H1 (cell line): ENCODE measurements at regions not wholly inside any gene's neighbourhood (a gene's known extent, or its start where the extent isn't known, plus 50 kb on each side); places are given as distances from the start of the nearest gene placed in this dataset.

Source experiments
- CTCF ChIA-PET: fragments of 300-600 bp; sonication (Branson Sonifier 250); formaldehyde crosslinking; loops from one replicate; lab custom pipeline; 2021; ENCODE audit not compliant: partially characterized antibody; lab: Charles Lee
- POLR2A ChIA-PET: fragments of 300-600 bp; sonication (Branson Sonifier 250); formaldehyde crosslinking; loops from one replicate; lab custom pipeline; 2021; ENCODE audit warnings: inconsistent platforms; ENCODE audit not compliant: partially characterized antibody; lab: Charles Lee
- DNase-seq, 2 experiments: peaks; one replicate each; pipeline versions ENCODE4 v3.0.0 to v3.0.0-alpha.2; 2010 to 2022; ENCODE audit warnings: low spot score in 2 of 2, low read depth in 1 of 2, mixed read lengths in 1 of 2
- FAIRE-seq: peaks from 2 replicates; lab custom pipeline; 2011; peaks lifted over from hg19 to GRCh38; lab: Jason Lieb, UNC
- H2AFZ ChIP-seq: 2 replicates; pipeline ENCODE4 v1.8.1; 2012; ENCODE audit warnings: low read length, inconsistent platforms
- H2AK5ac ChIP-seq: 2 replicates; pipeline ENCODE4 v1.6.1; 2013; ENCODE audit warnings: low read depth, low read length
- H2BK120ac ChIP-seq: replicated peaks from 2 replicates; pipeline ENCODE3; 2013; ENCODE audit warnings: low read depth, low read length, inconsistent platforms
- H2BK12ac ChIP-seq: 2 replicates; pipeline ENCODE4 v1.6.1; 2013; ENCODE audit warnings: low read depth, low read length
- H2BK15ac ChIP-seq: 2 replicates; pipeline ENCODE4 v1.6.1; 2013; ENCODE audit warnings: low read length
- H2BK20ac ChIP-seq: 2 replicates; pipeline ENCODE4 v1.6.1; 2013; ENCODE audit warnings: low read length
- H2BK5ac ChIP-seq: 2 replicates; pipeline ENCODE4 v1.6.1; 2013; ENCODE audit warnings: low read depth, low read length
- H3K14ac ChIP-seq: 2 replicates; pipeline ENCODE4 v1.6.1; 2013; ENCODE audit warnings: inconsistent platforms; ENCODE audit not compliant: insufficient read length
- H3K18ac ChIP-seq: 2 replicates; pipeline ENCODE4 v1.6.1; 2013; ENCODE audit warnings: low read length; ENCODE audit errors: extremely low read depth
- H3K23ac ChIP-seq: 2 replicates; pipeline ENCODE4 v1.6.1; 2013; ENCODE audit warnings: inconsistent platforms; ENCODE audit not compliant: insufficient read length
- H3K23me2 ChIP-seq: 2 replicates; pipeline ENCODE4 v1.6.1; 2013; ENCODE audit warnings: low read depth, low read length
- H3K27ac ChIP-seq: 2 replicates; pipeline ENCODE4 v1.6.1; 2011; ENCODE audit warnings: low read depth, low read length, inconsistent platforms
- H3K27me3 ChIP-seq, 4 experiments: replicated peaks in 1 of 4; 1 replicate in 1 of 4; 2 replicates in 3 of 4; pipeline versions ENCODE4 v1.6.1 to v1.8.1; 2011 to 2013; ENCODE audit warnings: low read length in 3 of 4, mild to moderate bottlenecking in 3 of 4, inconsistent platforms in 2 of 4, mixed read lengths in 2 of 4, moderate library complexity in 1 of 4; ENCODE audit not compliant: control insufficient read depth in 3 of 4, insufficient read depth in 3 of 4; ENCODE audit errors: extremely low read depth in 1 of 4
- H3K36me3 ChIP-seq, 4 experiments: 2 replicates each; pipeline versions ENCODE4 v1.6.1 to v1.8.1; 2011 to 2013; ENCODE audit warnings: mild to moderate bottlenecking in 4 of 4, low read length in 3 of 4, moderate library complexity in 2 of 4, control low read depth in 1 of 4, inconsistent platforms in 1 of 4; ENCODE audit not compliant: insufficient read depth in 4 of 4, control insufficient read depth in 2 of 4
- H3K4ac ChIP-seq: replicated peaks from 2 replicates; pipeline ENCODE3; 2013; ENCODE audit warnings: low read length, low read depth, mixed read lengths, inconsistent platforms; ENCODE audit not compliant: insufficient read length
- H3K4me1 ChIP-seq, 4 experiments: replicated peaks in 1 of 4; 1 replicate in 1 of 4; 2 replicates in 3 of 4; pipeline versions ENCODE4 v1.6.1 to v1.8.1; 2011 to 2013; ENCODE audit warnings: low read length in 3 of 4, inconsistent platforms in 2 of 4, mixed read lengths in 1 of 4; ENCODE audit not compliant: insufficient read depth in 4 of 4, control insufficient read depth in 3 of 4
- H3K4me2 ChIP-seq, 2 experiments: 2 replicates each; pipeline versions ENCODE4 v1.6.1 to v1.8.1; 2011 to 2013; ENCODE audit warnings: low read depth in 2 of 2, low read length in 2 of 2, control low read depth in 1 of 2, inconsistent platforms in 1 of 2, mild to moderate bottlenecking in 1 of 2; ENCODE audit not compliant: insufficient read depth in 1 of 2
- H3K4me3 ChIP-seq, 4 experiments: fragments of 200-600, 300-600 bp in 1 of 4; sonication (generic), shearing (Covaris generic), sonication (Bioruptor Twin) in 1 of 4; 2 replicates each; pipeline versions ENCODE4 v1.5.1 to v1.8.1; 2011 to 2016; ENCODE audit warnings: low read length in 4 of 4, low read depth in 3 of 4, control low read depth in 2 of 4, inconsistent platforms in 2 of 4, mild to moderate bottlenecking in 2 of 4, mixed read lengths in 1 of 4, moderate library complexity in 1 of 4; ENCODE audit not compliant: insufficient read depth in 2 of 4; ENCODE audit errors: extremely low read depth in 1 of 4
- H3K56ac ChIP-seq: replicated peaks from 2 replicates; pipeline ENCODE3; 2013; ENCODE audit warnings: low read depth, mild to moderate bottlenecking, mixed read lengths, low read length, inconsistent platforms; ENCODE audit not compliant: insufficient read length
- H3K79me1 ChIP-seq: 2 replicates; pipeline ENCODE4 v1.6.1; 2013; ENCODE audit warnings: low read depth, low read length, control low read depth
- H3K79me2 ChIP-seq, 2 experiments: 2 replicates each; pipeline versions ENCODE4 v1.6.1 to v1.8.1; 2012 to 2013; ENCODE audit warnings: low read length in 2 of 2, mild to moderate bottlenecking in 2 of 2, inconsistent platforms in 1 of 2; ENCODE audit not compliant: insufficient read depth in 2 of 2, control insufficient read depth in 1 of 2
- H3K9ac ChIP-seq, 4 experiments: replicated peaks in 1 of 4; 1 replicate in 1 of 4; 2 replicates in 3 of 4; pipeline versions ENCODE4 v1.6.1 to v1.8.1; 2011 to 2013; ENCODE audit warnings: low read depth in 3 of 4, low read length in 3 of 4, control low read depth in 2 of 4, mild to moderate bottlenecking in 2 of 4, moderate library complexity in 2 of 4, inconsistent platforms in 1 of 4; ENCODE audit errors: extremely low read depth in 1 of 4
- H3K9me3 ChIP-seq, 2 experiments: 2 replicates each; pipeline versions ENCODE4 v1.6.1 to v1.8.1; 2012 to 2013; ENCODE audit warnings: mild to moderate bottlenecking in 2 of 2, moderate library complexity in 2 of 2, control low read depth in 1 of 2, inconsistent platforms in 1 of 2, low read depth in 1 of 2, low read length in 1 of 2, mixed read lengths in 1 of 2; ENCODE audit not compliant: insufficient read depth in 2 of 2
- H4K20me1 ChIP-seq, 2 experiments: replicated peaks in 1 of 2; 2 replicates each; pipeline versions ENCODE3 to v1.8.1; 2011 to 2013; ENCODE audit warnings: inconsistent platforms in 2 of 2, low read length in 2 of 2, mild to moderate bottlenecking in 1 of 2; ENCODE audit not compliant: insufficient read depth in 2 of 2, control insufficient read depth in 1 of 2
- H4K5ac ChIP-seq: 2 replicates; pipeline ENCODE4 v1.6.1; 2013; ENCODE audit warnings: low read length, low read depth, mixed read lengths, inconsistent platforms; ENCODE audit not compliant: insufficient read length
- H4K8ac ChIP-seq: 2 replicates; pipeline ENCODE4 v1.8.0; 2013; ENCODE audit warnings: mild to moderate bottlenecking, moderate library complexity, low read length, inconsistent platforms; ENCODE audit not compliant: insufficient read depth; ENCODE audit errors: extremely low read depth
- H4K91ac ChIP-seq: replicated peaks from 2 replicates; pipeline ENCODE3; 2013; ENCODE audit warnings: low read length, mixed read lengths, inconsistent platforms; ENCODE audit not compliant: insufficient read length
- WGBS, 2 experiments: shearing (Covaris generic) in 1 of 2; methylation state at CpG; one replicate each; pipeline versions ENCODE4 v1.1.6 to v1.1.7; 2013 to 2015; ENCODE audit warnings: low lambda C conversion rate in 2 of 2, mixed read lengths in 2 of 2, inconsistent platforms in 1 of 2, low coverage in 1 of 2, missing lambda C conversion rate in 1 of 2; ENCODE audit not compliant: insufficient replicate concordance in 2 of 2, insufficient coverage in 1 of 2, insufficient read length in 1 of 2; ENCODE audit errors: extremely low coverage in 1 of 2, missing lambda C conversion rate in 1 of 2; 5-methylcytosine and 5-hydroxymethylcytosine counted together
- TF ChIP-seq, protein P1 (sequence below): fragments of 300-600 bp; sonication (generic); IDR thresholded peaks from 2 replicates; pipeline ENCODE4 v1.7.1; 2012; ENCODE audit warnings: low read length, moderate library complexity, mild to moderate bottlenecking, inconsistent platforms; ENCODE audit not compliant: insufficient replicate concordance

DNA sequence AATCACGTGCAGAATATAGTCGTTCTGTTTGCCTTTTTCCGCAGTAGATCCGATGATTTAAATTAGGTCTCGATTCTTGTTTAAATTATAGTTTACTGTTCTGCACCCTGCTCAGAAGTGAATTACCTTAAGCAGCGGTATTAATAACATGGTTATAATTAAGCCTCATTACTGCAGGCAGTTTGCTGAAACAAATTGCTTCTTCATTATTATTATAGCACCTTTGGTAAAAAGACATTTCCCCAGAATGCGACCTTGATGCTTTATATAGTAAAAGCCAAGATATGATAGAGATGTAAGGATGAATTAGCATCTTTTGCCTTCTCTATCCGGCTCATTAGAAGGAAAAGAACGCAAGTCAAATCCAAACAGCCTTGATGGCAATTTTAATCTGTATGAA, 625.2 kb upstream of the CADM1 start:
- H3K79me2 ChIP-seq: no peaks in the 10 kb centered on the region; a peak in 1 of 4 replicates
- FAIRE-seq: no peak
- no peak overlapping the region for H3K18ac ChIP-seq
- peaks cover 0 to 2% (median 0%) of the 10 kb centered on the region in 4 experiments; a peak in 2 of 7 replicates for H3K4me1 ChIP-seq
- no peak overlapping the region for H2BK15ac ChIP-seq
- H3K23me2 ChIP-seq: no peaks in the 10 kb centered on the region
- H3K56ac ChIP-seq: no peak overlapping the region
- no peaks in the 10 kb centered on the region for H3K9me3 ChIP-seq
- no peak overlapping the region for H3K4ac ChIP-seq
- no peak overlapping the region for H2AFZ ChIP-seq
- DNase-seq: no peak
- CTCF ChIA-PET: no interaction called here
- POLR2A ChIA-PET: no interaction called here
- WGBS, 2 experiments: 92% methylated on average over 9 of the region's 9 CpGs; no CpG with 5 or more reads in 1 of the 2 experiments
- H2BK120ac ChIP-seq: no peak overlapping the region
- no peak overlapping the region for H4K91ac ChIP-seq
- H2AK5ac ChIP-seq: no peak overlapping the region
- no peaks in the 10 kb centered on the region for H3K27me3 ChIP-seq
- no peak overlapping the region for H2BK12ac ChIP-seq
- H4K8ac ChIP-seq: no peak overlapping the region
- H4K20me1 ChIP-seq: peaks cover 0 to 3% of the 10 kb centered on the region in 2 experiments
- no peak overlapping the region for H3K4me2 ChIP-seq
- no peak overlapping the region for H4K5ac ChIP-seq
- H2BK5ac ChIP-seq: no peak overlapping the region
- H3K4me3 ChIP-seq: no peak overlapping the region
- H2BK20ac ChIP-seq: no peak overlapping the region
- H3K27ac ChIP-seq: no peak overlapping the region
- no peak overlapping the region for H3K9ac ChIP-seq
- no peak overlapping the region for H3K14ac ChIP-seq
- no peak overlapping the region for H3K23ac ChIP-seq
- no peaks in the 10 kb centered on the region for H3K36me3 ChIP-seq
- H3K79me1 ChIP-seq: no peaks in the 10 kb centered on the region
- TF ChIP-seq, protein P1, sequence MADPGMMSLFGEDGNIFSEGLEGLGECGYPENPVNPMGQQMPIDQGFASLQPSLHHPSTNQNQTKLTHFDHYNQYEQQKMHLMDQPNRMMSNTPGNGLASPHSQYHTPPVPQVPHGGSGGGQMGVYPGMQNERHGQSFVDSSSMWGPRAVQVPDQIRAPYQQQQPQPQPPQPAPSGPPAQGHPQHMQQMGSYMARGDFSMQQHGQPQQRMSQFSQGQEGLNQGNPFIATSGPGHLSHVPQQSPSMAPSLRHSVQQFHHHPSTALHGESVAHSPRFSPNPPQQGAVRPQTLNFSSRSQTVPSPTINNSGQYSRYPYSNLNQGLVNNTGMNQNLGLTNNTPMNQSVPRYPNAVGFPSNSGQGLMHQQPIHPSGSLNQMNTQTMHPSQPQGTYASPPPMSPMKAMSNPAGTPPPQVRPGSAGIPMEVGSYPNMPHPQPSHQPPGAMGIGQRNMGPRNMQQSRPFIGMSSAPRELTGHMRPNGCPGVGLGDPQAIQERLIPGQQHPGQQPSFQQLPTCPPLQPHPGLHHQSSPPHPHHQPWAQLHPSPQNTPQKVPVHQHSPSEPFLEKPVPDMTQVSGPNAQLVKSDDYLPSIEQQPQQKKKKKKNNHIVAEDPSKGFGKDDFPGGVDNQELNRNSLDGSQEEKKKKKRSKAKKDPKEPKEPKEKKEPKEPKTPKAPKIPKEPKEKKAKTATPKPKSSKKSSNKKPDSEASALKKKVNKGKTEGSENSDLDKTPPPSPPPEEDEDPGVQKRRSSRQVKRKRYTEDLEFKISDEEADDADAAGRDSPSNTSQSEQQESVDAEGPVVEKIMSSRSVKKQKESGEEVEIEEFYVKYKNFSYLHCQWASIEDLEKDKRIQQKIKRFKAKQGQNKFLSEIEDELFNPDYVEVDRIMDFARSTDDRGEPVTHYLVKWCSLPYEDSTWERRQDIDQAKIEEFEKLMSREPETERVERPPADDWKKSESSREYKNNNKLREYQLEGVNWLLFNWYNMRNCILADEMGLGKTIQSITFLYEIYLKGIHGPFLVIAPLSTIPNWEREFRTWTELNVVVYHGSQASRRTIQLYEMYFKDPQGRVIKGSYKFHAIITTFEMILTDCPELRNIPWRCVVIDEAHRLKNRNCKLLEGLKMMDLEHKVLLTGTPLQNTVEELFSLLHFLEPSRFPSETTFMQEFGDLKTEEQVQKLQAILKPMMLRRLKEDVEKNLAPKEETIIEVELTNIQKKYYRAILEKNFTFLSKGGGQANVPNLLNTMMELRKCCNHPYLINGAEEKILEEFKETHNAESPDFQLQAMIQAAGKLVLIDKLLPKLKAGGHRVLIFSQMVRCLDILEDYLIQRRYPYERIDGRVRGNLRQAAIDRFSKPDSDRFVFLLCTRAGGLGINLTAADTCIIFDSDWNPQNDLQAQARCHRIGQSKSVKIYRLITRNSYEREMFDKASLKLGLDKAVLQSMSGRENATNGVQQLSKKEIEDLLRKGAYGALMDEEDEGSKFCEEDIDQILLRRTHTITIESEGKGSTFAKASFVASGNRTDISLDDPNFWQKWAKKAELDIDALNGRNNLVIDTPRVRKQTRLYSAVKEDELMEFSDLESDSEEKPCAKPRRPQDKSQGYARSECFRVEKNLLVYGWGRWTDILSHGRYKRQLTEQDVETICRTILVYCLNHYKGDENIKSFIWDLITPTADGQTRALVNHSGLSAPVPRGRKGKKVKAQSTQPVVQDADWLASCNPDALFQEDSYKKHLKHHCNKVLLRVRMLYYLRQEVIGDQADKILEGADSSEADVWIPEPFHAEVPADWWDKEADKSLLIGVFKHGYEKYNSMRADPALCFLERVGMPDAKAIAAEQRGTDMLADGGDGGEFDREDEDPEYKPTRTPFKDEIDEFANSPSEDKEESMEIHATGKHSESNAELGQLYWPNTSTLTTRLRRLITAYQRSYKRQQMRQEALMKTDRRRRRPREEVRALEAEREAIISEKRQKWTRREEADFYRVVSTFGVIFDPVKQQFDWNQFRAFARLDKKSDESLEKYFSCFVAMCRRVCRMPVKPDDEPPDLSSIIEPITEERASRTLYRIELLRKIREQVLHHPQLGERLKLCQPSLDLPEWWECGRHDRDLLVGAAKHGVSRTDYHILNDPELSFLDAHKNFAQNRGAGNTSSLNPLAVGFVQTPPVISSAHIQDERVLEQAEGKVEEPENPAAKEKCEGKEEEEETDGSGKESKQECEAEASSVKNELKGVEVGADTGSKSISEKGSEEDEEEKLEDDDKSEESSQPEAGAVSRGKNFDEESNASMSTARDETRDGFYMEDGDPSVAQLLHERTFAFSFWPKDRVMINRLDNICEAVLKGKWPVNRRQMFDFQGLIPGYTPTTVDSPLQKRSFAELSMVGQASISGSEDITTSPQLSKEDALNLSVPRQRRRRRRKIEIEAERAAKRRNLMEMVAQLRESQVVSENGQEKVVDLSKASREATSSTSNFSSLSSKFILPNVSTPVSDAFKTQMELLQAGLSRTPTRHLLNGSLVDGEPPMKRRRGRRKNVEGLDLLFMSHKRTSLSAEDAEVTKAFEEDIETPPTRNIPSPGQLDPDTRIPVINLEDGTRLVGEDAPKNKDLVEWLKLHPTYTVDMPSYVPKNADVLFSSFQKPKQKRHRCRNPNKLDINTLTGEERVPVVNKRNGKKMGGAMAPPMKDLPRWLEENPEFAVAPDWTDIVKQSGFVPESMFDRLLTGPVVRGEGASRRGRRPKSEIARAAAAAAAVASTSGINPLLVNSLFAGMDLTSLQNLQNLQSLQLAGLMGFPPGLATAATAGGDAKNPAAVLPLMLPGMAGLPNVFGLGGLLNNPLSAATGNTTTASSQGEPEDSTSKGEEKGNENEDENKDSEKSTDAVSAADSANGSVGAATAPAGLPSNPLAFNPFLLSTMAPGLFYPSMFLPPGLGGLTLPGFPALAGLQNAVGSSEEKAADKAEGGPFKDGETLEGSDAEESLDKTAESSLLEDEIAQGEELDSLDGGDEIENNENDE: no peak
